HCT116 (cell line): ENCODE measurements at regions not wholly inside any gene's neighbourhood (a gene's known extent, or its start where the extent isn't known, plus 50 kb on each side); places are given as distances from the start of the nearest gene placed in this dataset.

Experiments used
- CBX3 ChIP-seq: IDR thresholded peaks from 2 replicates; pipeline ENCODE4 v1.6.1; 2012; ENCODE audit warnings: low read depth
- CEBPB ChIP-seq: IDR thresholded peaks from 2 replicates; pipeline ENCODE4 v1.6.1; 2012; ENCODE audit warnings: low read depth
- EZH2phosphoT487 ChIP-seq: fragments of 200-600 bp; IDR thresholded peaks from 2 replicates; pipeline ENCODE4 v1.6.1; 2018; ENCODE audit warnings: antibody characterized with exemption, borderline replicate concordance
- POLR2A ChIP-seq: IDR thresholded peaks from 2 replicates; pipeline ENCODE4 v1.7.0; 2011; ENCODE audit warnings: borderline replicate concordance; ENCODE audit not compliant: insufficient read depth, insufficient read length; ENCODE audit errors: extremely low read depth
- POLR2AphosphoS5 ChIP-seq: IDR thresholded peaks from 2 replicates; pipeline ENCODE4 v1.6.1; 2011; ENCODE audit warnings: mild to moderate bottlenecking, low read depth, low read length, moderate library complexity
- TCF7L2 ChIP-seq: IDR thresholded peaks from 2 replicates; pipeline ENCODE4 v1.7.0; 2011; ENCODE audit warnings: borderline replicate concordance, inconsistent platforms; ENCODE audit not compliant: insufficient read depth, insufficient read length; ENCODE audit errors: extremely low read depth
- TF ChIP-seq, protein P1 (sequence below), 3 experiments: fragments of 200-600 bp in 1 of 3; sonication (generic) in 1 of 3; IDR thresholded peaks in 2 of 3; conservative IDR thresholded peaks in 1 of 3; 2 replicates each; pipeline ENCODE4 v1.5.1; 2012 to 2017; ENCODE audit warnings: low read depth in 2 of 3, low read length in 2 of 3, antibody characterized with exemption in 1 of 3, borderline replicate concordance in 1 of 3, control low read depth in 1 of 3, mild to moderate bottlenecking in 1 of 3, mixed read lengths in 1 of 3, mixed run types in 1 of 3, moderate library complexity in 1 of 3; ENCODE audit not compliant: insufficient read depth in 1 of 3
- TF ChIP-seq, protein P2 (sequence below): IDR thresholded peaks from 2 replicates; pipeline ENCODE4 v1.6.1; 2012

DNA sequence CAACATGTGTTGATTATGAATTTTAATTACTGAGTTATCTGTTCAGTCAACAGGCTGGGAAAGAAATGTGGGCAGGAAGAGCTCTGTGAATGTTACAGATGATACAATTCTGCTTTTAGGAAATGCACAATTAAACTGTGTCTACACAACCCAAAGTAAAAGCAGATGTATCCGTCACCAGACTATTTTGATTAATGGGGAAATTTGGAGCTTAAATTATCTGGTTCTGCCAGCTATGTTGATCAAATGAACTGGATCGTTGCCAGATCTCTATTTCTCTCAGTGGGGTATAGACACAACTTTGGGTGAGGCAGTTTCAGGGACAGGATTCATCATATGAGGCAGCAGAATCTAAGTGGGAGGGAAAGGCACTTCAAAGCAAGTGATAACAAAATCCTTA is 136.5 kb downstream of the NEUROD6 start:
- TF ChIP-seq TCF7L2 (no peak), CBX3 (no peak), EZH2phosphoT487 (no peak), CEBPB (no peak), POLR2AphosphoS5 (no peak), POLR2A (no peak)
- TF ChIP-seq, protein P1, sequence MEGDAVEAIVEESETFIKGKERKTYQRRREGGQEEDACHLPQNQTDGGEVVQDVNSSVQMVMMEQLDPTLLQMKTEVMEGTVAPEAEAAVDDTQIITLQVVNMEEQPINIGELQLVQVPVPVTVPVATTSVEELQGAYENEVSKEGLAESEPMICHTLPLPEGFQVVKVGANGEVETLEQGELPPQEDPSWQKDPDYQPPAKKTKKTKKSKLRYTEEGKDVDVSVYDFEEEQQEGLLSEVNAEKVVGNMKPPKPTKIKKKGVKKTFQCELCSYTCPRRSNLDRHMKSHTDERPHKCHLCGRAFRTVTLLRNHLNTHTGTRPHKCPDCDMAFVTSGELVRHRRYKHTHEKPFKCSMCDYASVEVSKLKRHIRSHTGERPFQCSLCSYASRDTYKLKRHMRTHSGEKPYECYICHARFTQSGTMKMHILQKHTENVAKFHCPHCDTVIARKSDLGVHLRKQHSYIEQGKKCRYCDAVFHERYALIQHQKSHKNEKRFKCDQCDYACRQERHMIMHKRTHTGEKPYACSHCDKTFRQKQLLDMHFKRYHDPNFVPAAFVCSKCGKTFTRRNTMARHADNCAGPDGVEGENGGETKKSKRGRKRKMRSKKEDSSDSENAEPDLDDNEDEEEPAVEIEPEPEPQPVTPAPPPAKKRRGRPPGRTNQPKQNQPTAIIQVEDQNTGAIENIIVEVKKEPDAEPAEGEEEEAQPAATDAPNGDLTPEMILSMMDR (IDR thresholded peaks at IDR 0.05 in 2 of 3, conservative IDR thresholded peaks at IDR 0.05 in 1 of 3; ENCODE audit: borderline replicate concordance in 1 of 3, insufficient read depth in 1 of 3, low read depth in 2 of 3, low read length in 2 of 3) = no peak
- TF ChIP-seq, protein P2, sequence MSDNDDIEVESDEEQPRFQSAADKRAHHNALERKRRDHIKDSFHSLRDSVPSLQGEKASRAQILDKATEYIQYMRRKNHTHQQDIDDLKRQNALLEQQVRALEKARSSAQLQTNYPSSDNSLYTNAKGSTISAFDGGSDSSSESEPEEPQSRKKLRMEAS = no peak
